ENCODE measurements at regions not wholly inside any gene's neighbourhood (a gene's known extent, or its start where the extent isn't known, plus 50 kb on each side); places are given as distances from the start of the nearest gene placed in this dataset.

DNA sequence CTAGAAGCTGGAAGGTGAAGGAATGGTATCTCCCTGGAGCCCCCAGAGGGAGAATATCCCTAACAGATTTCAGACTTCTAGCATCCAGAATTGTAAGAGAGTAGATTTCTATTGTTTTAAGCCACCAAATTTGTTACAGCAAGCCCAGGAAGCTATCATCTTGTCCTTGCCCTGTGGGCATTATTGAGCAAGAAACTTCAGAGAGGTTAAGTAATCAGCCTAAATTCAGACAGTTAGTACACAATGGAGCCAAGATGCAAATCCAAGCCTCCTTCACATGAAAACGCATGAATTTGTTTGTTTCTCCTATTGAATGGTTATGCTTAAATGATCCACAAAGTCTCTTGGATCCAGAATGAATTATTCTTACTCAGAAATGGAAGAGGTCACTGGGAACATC is 55.2 kb upstream of the TRIB2 start:
- TF ChIP-seq, protein P1, sequence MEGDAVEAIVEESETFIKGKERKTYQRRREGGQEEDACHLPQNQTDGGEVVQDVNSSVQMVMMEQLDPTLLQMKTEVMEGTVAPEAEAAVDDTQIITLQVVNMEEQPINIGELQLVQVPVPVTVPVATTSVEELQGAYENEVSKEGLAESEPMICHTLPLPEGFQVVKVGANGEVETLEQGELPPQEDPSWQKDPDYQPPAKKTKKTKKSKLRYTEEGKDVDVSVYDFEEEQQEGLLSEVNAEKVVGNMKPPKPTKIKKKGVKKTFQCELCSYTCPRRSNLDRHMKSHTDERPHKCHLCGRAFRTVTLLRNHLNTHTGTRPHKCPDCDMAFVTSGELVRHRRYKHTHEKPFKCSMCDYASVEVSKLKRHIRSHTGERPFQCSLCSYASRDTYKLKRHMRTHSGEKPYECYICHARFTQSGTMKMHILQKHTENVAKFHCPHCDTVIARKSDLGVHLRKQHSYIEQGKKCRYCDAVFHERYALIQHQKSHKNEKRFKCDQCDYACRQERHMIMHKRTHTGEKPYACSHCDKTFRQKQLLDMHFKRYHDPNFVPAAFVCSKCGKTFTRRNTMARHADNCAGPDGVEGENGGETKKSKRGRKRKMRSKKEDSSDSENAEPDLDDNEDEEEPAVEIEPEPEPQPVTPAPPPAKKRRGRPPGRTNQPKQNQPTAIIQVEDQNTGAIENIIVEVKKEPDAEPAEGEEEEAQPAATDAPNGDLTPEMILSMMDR (IDR thresholded peaks at IDR 0.05; ENCODE audit: borderline replicate concordance, extremely low read depth, low read length, poor library complexity, severe bottlenecking): no peak
- no peak for TF ChIP-seq EZH2 (IDR thresholded peaks at IDR 0.05; ENCODE audit: borderline replicate concordance, low read depth, low read length, severe bottlenecking)
